ENCODE measurements at regions not wholly inside any gene's neighbourhood (a gene's known extent, or its start where the extent isn't known, plus 50 kb on each side); places are given as distances from the start of the nearest gene placed in this dataset.
"Not testable (repeated sequence)": the region's sequence is repeated elsewhere in the genome, so short reads cannot be mapped to it uniquely, and the experiment has no call there.

GRCh38 chr1:217048104-217048707 lies 325.0 kb upstream of the ESRRG start:
- H3K27me3 ChIP-seq: no peaks in the 10 kb centered on the region
- WGBS, 4 donors: 68 to 74% (median 69%) methylated on average over 5 of the region's 5 CpGs
- H3K4me3 ChIP-seq: no peak overlapping the region
- no peak for DNase-seq
- H3K36me3 ChIP-seq (replicated peaks in 1 of 2): no peaks in the 10 kb centered on the region
- intact Hi-C loops (cut with DNase I): no loop called here
- TF ChIP-seq POLR2A (IDR thresholded peaks at IDR 0.05): no peak
- no peak for TF ChIP-seq CTCF (IDR thresholded peaks at IDR 0.05)
- no peak overlapping the region for H3K27ac ChIP-seq
- no peaks in the 10 kb centered on the region for H3K9me3 ChIP-seq (replicated peaks in 1 of 3)
- no peaks in the 10 kb centered on the region for H3K4me1 ChIP-seq (replicated peaks in 1 of 2)

- TF ChIP-seq CTCF (IDR thresholded peaks at IDR 0.05) (no peak), POLR2A (IDR thresholded peaks at IDR 0.05) (no peak)
- Histone ChIP-seq H3K4me1 (replicated peaks in 1 of 2) (no peaks in the 10 kb centered on the region), H3K36me3 (replicated peaks in 1 of 2) (no peaks in the 10 kb centered on the region), H3K27ac (no peak overlapping the region), H3K4me3 (no peak overlapping the region), H3K27me3 (no peaks in the 10 kb centered on the region), H3K9me3 (replicated peaks in 1 of 3) (no peaks in the 10 kb centered on the region)
- 66 to 90% (median 80%) methylated on average over 1 of the region's 1 CpG for WGBS, 4 donors
- intact Hi-C loops (cut with DNase I): no loop called here
- no peak for DNase-seq
Observed at GRCh38 chr1:217040711-217041455, 317.7 kb upstream of the ESRRG start.

- no peak overlapping the region for H3K27ac ChIP-seq
- no peak overlapping the region for H3K4me3 ChIP-seq
- intact Hi-C loops (cut with DNase I): no loop called here
- H3K36me3 ChIP-seq (replicated peaks in 1 of 2): no peaks in the 10 kb centered on the region
- WGBS, 4 donors: 87 to 93% (median 90%) methylated on average over 2 of the region's 2 CpGs
- no peaks in the 10 kb centered on the region for H3K27me3 ChIP-seq
- no peaks in the 10 kb centered on the region for H3K9me3 ChIP-seq (replicated peaks in 1 of 3)
- no peak for TF ChIP-seq CTCF (IDR thresholded peaks at IDR 0.05)
- no peak for TF ChIP-seq POLR2A (IDR thresholded peaks at IDR 0.05)
- DNase-seq: no peak
- H3K4me1 ChIP-seq (replicated peaks in 1 of 2): no peaks in the 10 kb centered on the region
Observed at GRCh38 chr1:217039926-217040325, 316.7 kb upstream of the ESRRG start.

- H3K4me1 ChIP-seq (replicated peaks in 1 of 2); H3K27ac ChIP-seq; intact Hi-C loops (cut with DNase I); H3K9me3 ChIP-seq (replicated peaks in 1 of 3); H3K4me3 ChIP-seq; H3K27me3 ChIP-seq; H3K36me3 ChIP-seq (replicated peaks in 1 of 2); DNase-seq: not testable (repeated sequence)
- 79 to 98% (median 89%) methylated on average over 3 of the region's 3 CpGs for WGBS, 4 donors
Observed at GRCh38 chr1:217039139-217039538, 315.9 kb upstream of the ESRRG start.

- Histone ChIP-seq H3K4me1 (replicated peaks in 1 of 2) (no peaks in the 10 kb centered on the region), H3K36me3 (replicated peaks in 1 of 2) (no peaks in the 10 kb centered on the region), H3K9me3 (replicated peaks in 1 of 3) (no peaks in the 10 kb centered on the region), H3K27ac (no peak overlapping the region), H3K27me3 (no peaks in the 10 kb centered on the region), H3K4me3 (no peak overlapping the region)
- no peak for DNase-seq
- intact Hi-C loops (cut with DNase I): no loop called here
- 90 to 92% (median 91%) methylated on average over 3 of the region's 3 CpGs for WGBS, 4 donors
- TF ChIP-seq POLR2A (IDR thresholded peaks at IDR 0.05): no peak
- TF ChIP-seq CTCF (IDR thresholded peaks at IDR 0.05): no peak
Observed at GRCh38 chr1:217036757-217037156, 313.5 kb upstream of the ESRRG start.

Data from adrenal gland (tissue), 9 donors.